ENCODE measurements at regions not wholly inside any gene's neighbourhood (a gene's known extent, or its start where the extent isn't known, plus 50 kb on each side); places are given as distances from the start of the nearest gene placed in this dataset.

GRCh38 chr15:25600751-25601150 lies 161.9 kb upstream of the UBE3A start:
- H3K27me3 ChIP-seq (ENCODE audit: insufficient read depth, low read depth, severe bottlenecking): no peaks in the 10 kb centered on the region
- no peak for DNase-seq

GRCh38 chr15:25597571-25597970 lies 158.7 kb upstream of the UBE3A start:
- no peak for TF ChIP-seq CTCF (IDR thresholded peaks at IDR 0.05; ENCODE audit: low read depth, low read length)
- H3K27ac ChIP-seq: no peak overlapping the region
- H3K9me3 ChIP-seq (ENCODE audit: severe bottlenecking): no peaks in the 10 kb centered on the region
- H3K27me3 ChIP-seq (ENCODE audit: insufficient read depth, low read depth, severe bottlenecking): no peaks in the 10 kb centered on the region
- H3K4me3 ChIP-seq (ENCODE audit: low read depth, low read length): no peak overlapping the region
- DNase-seq: no peak
- H3K36me3 ChIP-seq: no peaks in the 10 kb centered on the region

More at GRCh38 chr15:25600751-25601150, 161.9 kb upstream of the UBE3A start:
- no peaks in the 10 kb centered on the region for H3K9me3 ChIP-seq (ENCODE audit: severe bottlenecking)
- no peaks in the 10 kb centered on the region for H3K36me3 ChIP-seq
- no peak for TF ChIP-seq CTCF (IDR thresholded peaks at IDR 0.05; ENCODE audit: low read depth, low read length)
- H3K27ac ChIP-seq: no peak overlapping the region
- no peak overlapping the region for H3K4me3 ChIP-seq (ENCODE audit: low read depth, low read length)

- TF ChIP-seq CTCF (IDR thresholded peaks at IDR 0.05; ENCODE audit: low read depth, low read length): no peak
- H3K27ac ChIP-seq: no peak overlapping the region
- no peaks in the 10 kb centered on the region for H3K27me3 ChIP-seq (ENCODE audit: insufficient read depth, low read depth, severe bottlenecking)
- H3K4me3 ChIP-seq (ENCODE audit: low read depth, low read length): no peak overlapping the region
- H3K9me3 ChIP-seq (ENCODE audit: severe bottlenecking): peaks cover 3% of the 10 kb centered on the region
- no peak for DNase-seq
- no peaks in the 10 kb centered on the region for H3K36me3 ChIP-seq
Observed at GRCh38 chr15:25596644-25597562, 158.1 kb upstream of the UBE3A start.

- Histone ChIP-seq H3K9me3 (ENCODE audit: severe bottlenecking) (peaks cover 3% of the 10 kb centered on the region), H3K4me3 (ENCODE audit: low read depth, low read length) (no peak overlapping the region), H3K27ac (no peak overlapping the region), H3K36me3 (no peaks in the 10 kb centered on the region), H3K27me3 (ENCODE audit: insufficient read depth, low read depth, severe bottlenecking) (no peaks in the 10 kb centered on the region)
- no peak for DNase-seq
- no peak for TF ChIP-seq CTCF (IDR thresholded peaks at IDR 0.05; ENCODE audit: low read depth, low read length)
Observed at GRCh38 chr15:25587616-25588340, 149.0 kb upstream of the UBE3A start.

- H3K36me3 ChIP-seq: no peaks in the 10 kb centered on the region
- DNase-seq: no peak
- no peak overlapping the region for H3K27ac ChIP-seq
- H3K27me3 ChIP-seq (ENCODE audit: insufficient read depth, low read depth, severe bottlenecking): no peaks in the 10 kb centered on the region
- H3K4me3 ChIP-seq (ENCODE audit: low read depth, low read length): no peak overlapping the region
- H3K9me3 ChIP-seq (ENCODE audit: severe bottlenecking): peaks cover 4% of the 10 kb centered on the region
- no peak for TF ChIP-seq CTCF (IDR thresholded peaks at IDR 0.05; ENCODE audit: low read depth, low read length)
Observed at GRCh38 chr15:25582886-25583285, 144.1 kb upstream of the UBE3A start.
